ENCODE measurements at regions not wholly inside any gene's neighbourhood (a gene's known extent, or its start where the extent isn't known, plus 50 kb on each side); places are given as distances from the start of the nearest gene placed in this dataset.

GRCh38 chrX:9271789-9272525, 192.9 kb upstream of the TBL1X start:
- Histone ChIP-seq H3K36me3 (no peaks in the 10 kb centered on the region), H3K27me3 (no peaks in the 10 kb centered on the region), H3K4me3 (ENCODE audit: low read depth, low read length) (no peak overlapping the region), H3K9me3 (no peaks in the 10 kb centered on the region), H3K4me1 (no peaks in the 10 kb centered on the region)
- no peak for DNase-seq
- no peak for TF ChIP-seq CTCF (IDR thresholded peaks at IDR 0.05; ENCODE audit: low read depth, low read length)

GRCh38 chrX:9273744-9274143, 191.1 kb upstream of the TBL1X start:
- Histone ChIP-seq H3K4me3 (ENCODE audit: low read depth, low read length) (no peak overlapping the region), H3K9me3 (no peaks in the 10 kb centered on the region), H3K36me3 (no peaks in the 10 kb centered on the region), H3K4me1 (no peaks in the 10 kb centered on the region), H3K27me3 (no peaks in the 10 kb centered on the region)
- no peak for TF ChIP-seq CTCF (IDR thresholded peaks at IDR 0.05; ENCODE audit: low read depth, low read length)
- no peak for DNase-seq

GRCh38 chrX:9278475-9279233, 186.2 kb upstream of the TBL1X start:
- H3K9me3 ChIP-seq = no peaks in the 10 kb centered on the region
- H3K4me3 ChIP-seq (ENCODE audit: low read depth, low read length) = no peak overlapping the region
- no peaks in the 10 kb centered on the region for H3K4me1 ChIP-seq
- no peaks in the 10 kb centered on the region for H3K27me3 ChIP-seq
- no peaks in the 10 kb centered on the region for H3K36me3 ChIP-seq
- TF ChIP-seq CTCF (IDR thresholded peaks at IDR 0.05; ENCODE audit: low read depth, low read length) = no peak
- no peak for DNase-seq

GRCh38 chrX:9279234-9279544, 185.7 kb upstream of the TBL1X start:
- no peak for TF ChIP-seq CTCF (IDR thresholded peaks at IDR 0.05; ENCODE audit: low read depth, low read length)
- Histone ChIP-seq H3K27me3 (no peaks in the 10 kb centered on the region), H3K36me3 (no peaks in the 10 kb centered on the region), H3K4me1 (no peaks in the 10 kb centered on the region), H3K9me3 (no peaks in the 10 kb centered on the region), H3K4me3 (ENCODE audit: low read depth, low read length) (no peak overlapping the region)
- no peak for DNase-seq

GRCh38 chrX:9280831-9281230, 184.0 kb upstream of the TBL1X start:
- Histone ChIP-seq H3K4me1 (no peaks in the 10 kb centered on the region), H3K27me3 (no peaks in the 10 kb centered on the region), H3K9me3 (no peaks in the 10 kb centered on the region), H3K36me3 (no peaks in the 10 kb centered on the region), H3K4me3 (ENCODE audit: low read depth, low read length) (no peak overlapping the region)
- DNase-seq = no peak
- no peak for TF ChIP-seq CTCF (IDR thresholded peaks at IDR 0.05; ENCODE audit: low read depth, low read length)

- no peaks in the 10 kb centered on the region for H3K4me1 ChIP-seq
- no peak for DNase-seq
Observed at GRCh38 chrX:9282325-9282724, 182.5 kb upstream of the TBL1X start.

More at GRCh38 chrX:9282325-9282724, 182.5 kb upstream of the TBL1X start:
- H3K27me3 ChIP-seq = no peaks in the 10 kb centered on the region
- no peaks in the 10 kb centered on the region for H3K9me3 ChIP-seq
- H3K4me3 ChIP-seq (ENCODE audit: low read depth, low read length) = no peak overlapping the region
- H3K36me3 ChIP-seq = no peaks in the 10 kb centered on the region
- no peak for TF ChIP-seq CTCF (IDR thresholded peaks at IDR 0.05; ENCODE audit: low read depth, low read length)
